GM21447 (cell line): ENCODE measurements at regions not wholly inside any gene's neighbourhood (a gene's known extent, or its start where the extent isn't known, plus 50 kb on each side); places are given as distances from the start of the nearest gene placed in this dataset.
"Not testable (repeated sequence)": the region's sequence is repeated elsewhere in the genome, so short reads cannot be mapped to it uniquely, and the experiment has no call there.

ENCODE experiments used
- ATAC-seq: cut with Tn5 transposase; IDR thresholded peaks from one replicate; pipeline ENCODE4 v1.9.1; 2021; ENCODE audit not compliant: unreplicated experiment

DNA sequence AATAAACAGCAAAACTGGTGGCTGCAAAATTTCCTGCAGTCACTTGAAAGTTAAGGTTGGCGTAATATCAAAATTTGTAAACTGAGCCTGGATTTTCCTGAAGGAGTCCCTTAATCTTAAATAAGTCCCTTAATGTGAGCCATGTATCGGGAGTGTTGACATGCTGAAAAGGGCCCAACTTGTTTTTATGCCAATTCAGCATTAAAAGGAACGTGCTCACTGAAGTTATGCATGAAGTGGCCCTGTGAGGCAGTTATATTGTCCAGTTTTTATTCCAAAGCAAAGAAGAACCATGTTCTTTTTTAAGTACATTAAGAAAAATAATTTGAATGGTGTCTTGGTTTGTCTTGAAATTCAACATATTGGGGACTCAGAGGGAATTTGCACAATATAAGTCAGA lies 1766.9 kb downstream of the SLITRK1 start:
- no peak for ATAC-seq

DNA sequence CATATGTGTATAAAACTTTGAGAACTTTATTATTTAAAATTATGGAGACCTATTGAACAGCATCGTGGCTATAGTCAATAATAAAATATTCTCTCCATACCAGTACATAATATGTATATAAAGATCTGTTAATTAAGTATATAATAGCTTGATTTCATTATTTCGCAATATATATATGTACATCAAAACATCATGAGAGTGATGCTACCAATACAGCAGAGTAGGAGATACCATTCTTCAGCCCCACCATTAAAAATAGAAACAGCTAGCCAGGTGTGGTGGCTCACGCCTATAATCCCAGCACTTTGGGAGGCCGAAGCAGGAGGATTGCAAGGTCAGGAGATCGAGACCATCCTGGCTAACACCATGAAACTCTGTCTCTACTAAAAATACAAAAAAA lies 1755.3 kb upstream of the SPRY2 start:
- ATAC-seq, result no peak

DNA sequence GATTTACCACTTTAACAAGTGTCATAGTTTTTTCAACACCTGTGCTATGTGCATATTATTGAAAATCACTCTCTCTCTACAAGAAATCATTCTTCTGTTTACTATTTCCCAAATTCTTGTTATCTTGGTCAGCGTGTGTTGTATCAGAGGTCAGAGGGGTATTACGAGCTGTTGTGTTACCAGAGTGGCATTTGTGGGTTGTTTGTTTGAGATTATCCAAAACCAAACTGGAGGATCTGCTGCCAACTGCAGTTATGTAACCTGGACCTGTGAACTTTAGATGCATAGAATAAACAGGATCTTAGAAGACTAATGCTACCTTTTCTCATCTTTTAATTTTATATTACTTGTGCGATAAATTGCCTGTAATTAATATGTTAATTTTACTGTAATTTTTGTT lies 1751.4 kb upstream of the SPRY2 start:
- ATAC-seq, result no peak

DNA sequence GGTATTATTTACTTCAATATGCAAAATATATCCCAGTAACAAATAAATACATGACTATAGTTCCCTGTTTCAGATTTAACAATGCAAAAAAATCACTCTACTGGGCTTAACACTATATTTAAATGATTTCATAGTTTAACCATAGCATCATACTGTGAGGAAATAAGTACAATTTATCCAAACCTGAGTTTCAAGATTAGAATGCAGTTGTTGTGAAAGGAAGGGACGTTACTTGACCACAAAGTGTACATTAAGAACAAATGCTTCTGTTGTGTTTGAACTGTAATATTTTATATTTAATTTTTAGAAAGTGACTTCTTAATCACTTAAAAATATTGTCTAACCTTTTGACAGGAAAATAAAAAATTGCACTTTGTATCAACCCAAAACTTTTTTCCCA lies 1747.9 kb upstream of the SPRY2 start:
- ATAC-seq, result no peak

DNA sequence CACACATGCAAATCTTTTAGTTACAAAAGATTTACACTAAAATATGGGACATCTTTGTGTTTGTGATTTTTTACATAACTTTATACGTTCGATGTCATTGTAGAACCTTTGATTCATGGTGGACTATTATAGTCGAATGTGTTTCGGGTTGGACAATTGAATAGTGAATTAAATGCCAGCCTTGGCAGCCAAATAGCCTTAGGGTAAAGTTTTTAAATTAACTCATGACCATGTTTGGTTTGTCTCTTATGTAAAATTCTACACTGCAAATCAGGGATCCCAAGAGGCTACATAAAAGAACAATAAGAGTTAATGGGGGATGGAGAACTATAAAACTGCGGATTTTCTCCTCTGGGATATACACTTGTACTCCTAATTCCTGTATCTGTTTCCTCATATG lies 1735.6 kb upstream of the SPRY2 start:
- ATAC-seq, result no peak

DNA sequence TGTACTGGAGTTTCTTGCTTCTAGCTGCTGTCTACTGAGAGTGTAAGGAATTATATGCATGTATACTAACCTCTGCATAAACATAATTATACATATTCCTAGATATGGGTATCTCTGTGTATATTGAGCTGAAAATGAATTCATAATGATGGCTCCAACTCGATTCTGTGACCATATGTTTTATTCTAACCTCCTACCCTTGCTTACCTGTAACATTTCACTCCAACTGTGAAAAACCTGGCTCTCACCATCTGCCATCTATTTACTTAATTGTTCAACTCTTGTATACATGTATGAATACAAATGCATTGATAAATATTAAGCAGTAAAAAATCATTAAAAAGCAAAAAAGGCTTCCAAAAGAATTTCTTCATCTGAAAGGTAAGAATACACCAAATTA lies 1729.5 kb upstream of the SPRY2 start:
- ATAC-seq, result no peak

DNA sequence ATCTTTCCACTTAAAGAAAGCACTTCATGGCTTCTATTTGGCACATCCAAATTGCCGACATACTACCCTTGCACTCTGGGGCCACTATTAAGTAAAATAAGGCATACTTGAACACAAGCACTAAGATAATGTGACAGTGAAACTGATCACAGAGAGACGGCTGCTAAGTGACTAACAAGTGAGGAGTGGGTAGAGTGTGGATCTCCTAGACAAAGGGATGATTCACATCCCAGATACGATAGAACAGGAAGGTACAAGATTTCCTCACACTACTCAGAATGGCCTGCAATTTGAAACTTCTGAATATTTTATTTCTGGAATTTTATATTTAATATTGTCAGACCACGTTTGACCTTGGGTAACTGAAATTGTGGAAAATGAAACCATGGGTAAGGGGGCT lies 1721.8 kb upstream of the SPRY2 start:
- ATAC-seq, result no peak

DNA sequence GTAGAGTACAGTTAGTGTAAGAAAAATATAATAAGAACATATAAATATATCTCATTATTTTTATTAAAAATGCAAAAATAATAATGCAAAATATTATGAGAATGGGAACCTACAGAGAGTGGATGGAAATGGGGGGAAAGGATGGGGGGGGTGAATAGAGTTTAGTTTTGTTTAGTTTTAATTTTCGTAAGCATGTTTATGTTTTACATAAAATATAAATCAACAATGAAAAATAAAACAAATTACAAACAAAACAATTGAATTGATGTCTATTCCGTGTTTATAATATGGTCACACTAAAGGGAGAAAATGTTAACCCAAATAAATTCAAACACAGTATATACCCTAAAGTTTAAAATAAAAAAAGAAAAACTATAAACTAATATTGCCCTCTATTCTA lies 1717.4 kb upstream of the SPRY2 start:
- no peak for ATAC-seq

DNA sequence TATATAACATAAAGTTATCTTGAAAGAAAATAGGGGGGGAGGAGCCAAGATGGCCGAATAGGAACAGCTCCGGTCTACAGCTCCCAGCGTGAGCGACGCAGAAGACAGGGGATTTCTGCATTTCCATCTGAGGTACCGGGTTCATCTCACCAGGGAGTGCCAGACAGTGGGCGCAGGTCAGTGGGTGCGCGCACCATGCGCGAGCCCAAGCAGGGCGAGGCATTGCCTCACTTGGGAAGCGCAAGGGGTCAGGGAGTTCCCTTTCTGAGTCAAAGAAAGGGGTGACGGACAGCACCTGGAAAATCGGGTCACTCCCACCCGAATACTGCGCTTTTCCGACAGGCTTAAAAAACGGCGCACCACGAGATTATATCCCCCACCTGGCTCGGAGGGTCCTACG lies 1704.4 kb upstream of the SPRY2 start:
- ATAC-seq, result not testable (repeated sequence)

DNA sequence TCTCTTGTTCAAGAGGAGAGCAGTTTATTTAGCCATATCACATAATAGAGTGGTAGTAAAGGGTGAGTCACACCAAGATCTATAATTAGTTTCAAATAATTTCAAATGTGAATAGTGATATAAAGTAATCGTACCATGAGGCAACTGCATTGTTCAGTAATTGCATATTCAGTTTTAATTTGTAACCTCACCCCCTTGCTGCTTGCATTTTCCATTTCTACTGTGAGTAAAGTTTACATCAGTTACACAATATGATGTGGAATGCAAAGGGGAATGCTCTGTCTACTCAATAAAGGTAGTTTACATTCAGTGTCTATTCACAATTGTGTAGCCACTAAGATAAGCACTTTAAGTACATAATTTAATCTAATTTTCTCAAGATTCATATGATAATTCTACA lies 1695.7 kb upstream of the SPRY2 start:
- ATAC-seq, result no peak

DNA sequence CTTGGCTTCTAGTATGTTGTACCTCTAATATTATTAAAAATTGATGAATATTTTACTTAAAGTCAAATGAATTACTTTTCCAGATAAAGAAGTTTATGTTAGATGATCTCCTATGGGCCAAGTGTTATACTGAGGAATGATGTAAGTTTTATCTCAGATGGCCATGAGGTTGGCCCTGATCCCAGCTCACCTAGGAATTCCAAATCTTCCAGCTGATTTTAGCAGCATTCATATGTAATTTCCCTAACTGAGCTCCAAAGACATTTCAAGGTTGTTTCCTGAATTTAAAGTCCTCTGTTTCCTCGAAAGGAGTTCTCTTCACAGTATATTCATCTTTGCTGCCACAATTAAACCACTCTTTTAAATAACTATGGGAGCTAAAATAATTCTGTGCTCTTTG lies 1670.4 kb upstream of the SPRY2 start:
- ATAC-seq, result no peak

DNA sequence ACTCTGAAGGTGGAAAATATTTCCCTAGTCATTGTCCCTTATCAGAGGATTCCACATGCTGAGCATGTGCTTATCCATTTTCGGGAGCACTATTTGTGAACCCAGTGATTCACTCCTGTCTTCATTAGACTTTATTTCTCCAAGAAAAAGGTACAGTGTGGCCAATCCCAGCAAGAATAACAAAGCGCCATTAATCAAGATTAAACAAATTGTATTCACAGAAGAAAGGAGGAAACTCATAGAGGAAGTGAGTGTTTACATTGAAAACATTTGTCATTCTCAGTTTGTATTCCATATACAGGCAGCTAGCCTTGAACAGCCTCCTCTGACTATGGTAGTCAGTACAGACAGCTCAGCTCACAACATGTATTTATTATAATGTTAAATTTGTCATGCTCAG lies 1669.9 kb upstream of the SPRY2 start:
- ATAC-seq, result no peak

DNA sequence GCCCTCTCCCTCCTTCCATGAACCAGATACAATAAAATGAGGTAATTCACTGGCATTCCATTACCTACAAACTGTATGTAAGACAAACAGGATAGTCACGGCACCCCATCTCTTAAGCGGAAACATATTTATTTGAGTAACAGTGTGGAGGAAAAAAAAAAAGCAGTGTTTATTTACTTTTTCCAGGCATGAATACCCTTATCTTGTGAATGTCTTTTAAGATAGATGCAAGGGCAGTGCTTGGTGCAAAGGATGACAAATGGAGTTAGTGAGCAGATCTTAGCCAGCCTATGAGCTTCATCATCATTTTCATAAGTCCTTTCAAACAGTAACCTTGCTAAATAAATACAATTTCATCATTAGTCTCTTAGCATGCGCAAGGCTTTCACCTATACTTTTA lies 1661.8 kb upstream of the SPRY2 start:
- no peak for ATAC-seq

DNA sequence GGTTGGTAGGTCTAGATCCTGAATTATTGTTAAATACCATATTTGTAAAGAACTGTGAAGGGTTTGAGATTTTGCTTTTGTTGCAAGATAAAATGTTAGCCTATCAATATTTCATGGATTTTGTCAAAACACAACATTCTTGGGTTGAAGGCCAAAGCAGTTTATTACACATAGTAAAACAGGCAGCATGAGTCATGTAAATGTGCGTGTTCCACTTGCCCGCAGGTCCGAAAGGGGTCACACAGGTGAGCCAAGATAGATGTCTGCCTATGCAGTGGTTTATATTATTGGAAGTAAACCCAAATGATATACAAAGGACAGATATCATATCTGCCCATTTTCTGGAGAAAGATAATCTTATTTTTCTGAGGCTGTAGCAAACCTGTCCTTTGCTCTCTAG lies 1654.4 kb upstream of the SPRY2 start:
- ATAC-seq, result no peak

DNA sequence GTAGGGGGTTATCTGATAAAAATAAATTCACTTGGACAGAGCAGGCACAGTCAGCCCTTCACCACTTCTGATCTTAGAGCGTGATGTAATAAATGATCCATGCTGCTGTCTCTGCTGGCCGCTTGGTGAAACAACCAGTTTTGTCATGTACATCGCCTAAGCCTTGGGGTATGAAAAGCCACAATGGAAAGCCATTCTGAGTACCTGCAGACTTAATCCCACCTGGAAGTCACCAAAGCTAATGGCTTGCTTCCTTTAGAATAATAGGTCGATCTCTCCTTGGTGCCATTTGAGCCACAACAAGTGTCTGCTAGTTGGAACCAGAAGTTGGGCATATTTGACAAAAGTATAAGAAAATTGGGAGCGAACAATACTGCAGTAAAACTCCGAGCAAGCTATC lies 1649.7 kb upstream of the SPRY2 start:
- ATAC-seq, result no peak

DNA sequence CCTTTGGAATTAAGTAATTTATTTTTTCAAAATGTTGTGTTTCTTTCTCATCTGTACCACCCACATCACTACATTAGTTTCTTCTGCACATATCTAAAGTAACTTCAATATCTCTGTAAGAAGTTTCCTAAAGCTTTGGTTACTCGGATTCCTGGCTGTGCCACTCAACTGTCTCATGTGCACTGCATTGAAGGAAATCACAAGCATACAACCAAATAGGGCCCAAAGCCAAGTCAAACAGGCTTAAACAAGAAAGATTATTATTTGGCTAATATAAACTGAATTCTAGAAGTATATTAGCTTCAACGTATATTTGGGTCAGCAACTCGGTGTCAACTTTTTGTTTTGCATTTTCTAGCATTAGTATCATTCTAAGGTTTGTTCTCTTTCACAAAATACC lies 1647.6 kb upstream of the SPRY2 start:
- ATAC-seq, result no peak

DNA sequence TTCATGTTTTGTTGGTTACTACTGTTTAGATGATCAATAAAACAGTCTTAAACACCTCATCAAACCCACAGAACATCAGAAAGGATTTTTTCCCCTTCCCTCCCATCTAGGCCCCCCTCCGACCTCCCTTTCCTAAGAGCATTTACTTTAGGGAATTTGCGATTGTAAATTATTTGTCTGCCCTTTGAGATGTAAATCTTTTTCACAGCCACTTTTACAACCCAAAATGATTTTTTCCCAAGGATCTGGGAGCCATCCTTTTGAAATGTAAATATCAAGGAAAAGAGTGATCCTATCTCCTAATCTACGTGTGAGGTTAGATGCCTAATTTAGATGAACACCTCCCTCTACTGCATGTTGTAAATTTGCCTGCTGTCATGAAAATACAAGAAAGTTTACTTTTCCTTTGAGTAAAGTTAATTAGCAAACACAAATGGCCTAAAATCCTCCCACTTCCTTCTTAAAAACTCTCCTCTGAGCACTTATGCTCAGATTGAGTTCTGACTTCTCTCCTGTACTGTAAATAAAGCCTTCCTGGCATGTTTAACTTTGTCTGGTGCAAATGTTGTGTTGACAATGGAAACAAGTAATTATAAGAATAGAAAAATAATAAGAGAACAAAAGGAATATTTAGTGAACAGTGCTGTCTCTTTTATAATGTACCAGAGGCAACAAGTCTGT lies 1646.9 kb upstream of the SPRY2 start:
- ATAC-seq, result no peak

DNA sequence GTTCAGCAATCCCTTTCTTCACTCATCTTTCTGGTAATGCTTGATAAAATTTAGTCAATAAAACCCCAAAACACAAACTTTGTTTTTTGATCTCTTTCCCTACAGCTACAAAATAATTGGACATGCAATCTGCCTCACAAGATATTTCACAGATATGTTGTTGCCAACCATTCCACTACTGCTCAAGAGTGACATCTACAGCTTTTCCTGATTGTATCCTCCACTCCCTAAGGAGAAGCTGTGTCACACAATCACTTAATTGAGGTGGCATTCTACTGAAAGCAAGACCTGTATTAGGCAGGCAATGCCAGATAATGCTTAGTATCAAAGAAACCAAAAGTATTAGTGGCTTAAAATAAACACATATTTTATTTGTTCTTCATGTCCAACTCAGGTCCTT lies 1646.2 kb upstream of the SPRY2 start:
- no peak for ATAC-seq

DNA sequence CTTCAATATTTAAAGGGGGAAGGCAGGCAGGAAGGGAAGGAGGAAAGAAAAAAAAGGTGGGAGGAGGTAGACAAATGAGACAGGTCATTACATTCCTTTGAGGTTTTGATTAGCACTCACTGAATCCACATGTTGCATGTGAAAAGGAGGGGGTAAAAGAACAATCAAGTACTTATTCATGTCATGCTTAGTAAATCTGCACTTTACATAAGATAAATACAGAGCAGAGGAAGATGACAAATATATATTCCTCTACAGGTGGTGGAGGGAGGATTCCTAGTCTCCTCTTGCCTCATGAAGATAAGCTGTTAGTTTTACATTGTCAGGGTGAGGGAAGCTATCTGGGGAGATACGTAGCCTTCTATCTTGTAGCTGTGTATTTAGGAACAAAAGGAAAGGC lies 1645.4 kb upstream of the SPRY2 start:
- no peak for ATAC-seq

DNA sequence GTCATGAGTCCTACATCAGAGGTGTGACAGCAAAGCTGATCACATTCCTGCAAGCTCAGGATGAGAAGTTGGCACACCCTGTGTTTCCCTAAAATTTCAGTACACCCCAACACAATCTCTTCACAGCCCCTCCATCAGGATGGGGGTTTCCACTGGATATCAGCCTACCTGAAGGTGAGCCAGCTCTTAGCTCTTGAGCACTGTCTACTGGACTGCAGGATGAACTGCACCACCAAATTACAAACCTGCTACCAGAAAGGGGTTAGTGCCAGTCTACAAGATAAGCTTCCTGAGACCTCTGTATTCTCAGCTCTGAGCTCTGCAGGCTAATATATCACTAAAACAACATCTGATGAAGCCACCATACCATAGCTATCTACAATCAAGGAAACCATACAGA lies 1616.2 kb upstream of the SPRY2 start:
- no peak for ATAC-seq

DNA sequence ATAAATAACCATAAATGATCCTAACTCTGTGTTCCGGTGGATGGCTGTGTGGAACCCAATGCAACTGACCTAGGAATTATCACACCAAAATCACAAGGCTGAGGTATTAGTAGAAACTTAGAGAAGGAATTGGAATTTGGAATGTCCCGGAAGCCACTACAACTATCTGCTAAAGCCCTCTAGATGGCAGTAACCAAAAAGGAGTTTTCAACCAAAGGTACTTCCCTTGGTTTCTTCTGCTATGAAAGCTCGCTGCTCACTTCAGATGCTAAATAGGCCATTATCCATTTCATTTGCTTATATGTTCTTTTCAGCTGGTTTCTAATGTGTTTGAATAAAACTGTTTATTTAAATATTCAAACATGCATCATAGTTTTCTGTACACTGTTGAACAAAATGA lies 1589.1 kb upstream of the SPRY2 start:
- ATAC-seq, result no peak

DNA sequence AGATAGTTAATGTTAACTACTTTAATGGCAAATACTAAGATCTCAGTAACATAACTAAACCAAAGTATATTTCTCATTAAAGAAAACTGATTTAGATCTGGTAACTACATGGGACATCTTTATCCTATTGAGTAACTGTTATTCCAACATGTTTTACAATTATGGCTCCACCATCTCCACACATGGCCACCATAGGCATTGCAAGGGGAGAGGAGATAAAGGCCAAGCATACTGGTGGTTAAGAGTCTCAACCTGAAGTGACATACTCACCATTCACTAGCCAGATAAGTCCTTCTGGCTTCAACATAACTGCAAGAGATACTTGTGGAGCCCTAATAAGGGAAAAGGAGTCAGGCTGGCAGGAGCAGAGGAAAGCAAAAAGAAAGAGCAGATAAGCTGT lies 1586.4 kb upstream of the SPRY2 start:
- ATAC-seq, result no peak

DNA sequence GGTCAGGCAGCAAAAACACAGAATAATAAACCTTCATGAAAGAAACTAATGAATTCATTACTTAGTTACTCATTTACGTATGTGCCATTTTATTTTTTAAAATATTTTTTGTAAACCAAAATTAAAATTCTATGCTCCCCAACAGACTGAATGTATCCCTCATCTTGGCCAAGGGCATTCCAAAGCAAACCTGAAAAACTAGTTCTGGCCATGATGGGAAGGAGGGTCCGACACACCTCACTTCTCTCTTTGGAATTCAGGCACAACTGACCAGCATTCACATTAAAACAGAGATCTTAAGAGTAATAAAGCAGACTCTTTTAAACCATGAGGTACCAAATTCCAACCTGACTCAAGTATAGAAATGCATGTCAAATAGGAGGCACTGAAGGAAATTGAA lies 1576.9 kb upstream of the SPRY2 start:
- ATAC-seq, result no peak

DNA sequence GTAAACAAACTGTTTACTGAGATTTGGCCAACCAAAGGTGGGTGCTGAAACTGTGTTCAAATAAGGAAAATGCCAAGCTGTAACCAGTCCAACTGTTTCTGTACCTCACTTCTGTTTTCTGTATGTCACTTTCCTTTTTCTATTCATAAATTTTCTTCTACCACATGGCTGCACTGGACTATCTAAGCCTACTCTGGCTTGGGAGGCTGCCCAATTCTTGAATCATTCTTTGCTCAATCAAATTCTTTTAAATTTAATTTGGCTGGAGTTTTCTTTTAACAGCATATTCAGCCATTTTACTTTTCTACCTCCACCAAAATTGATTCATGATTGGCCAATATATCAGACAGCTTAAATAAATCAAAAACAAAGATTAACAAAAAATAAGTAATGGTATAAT lies 1575.5 kb upstream of the SPRY2 start:
- no peak for ATAC-seq
